ENCODE measurements at regions not wholly inside any gene's neighbourhood (a gene's known extent, or its start where the extent isn't known, plus 50 kb on each side); places are given as distances from the start of the nearest gene placed in this dataset.

DNA sequence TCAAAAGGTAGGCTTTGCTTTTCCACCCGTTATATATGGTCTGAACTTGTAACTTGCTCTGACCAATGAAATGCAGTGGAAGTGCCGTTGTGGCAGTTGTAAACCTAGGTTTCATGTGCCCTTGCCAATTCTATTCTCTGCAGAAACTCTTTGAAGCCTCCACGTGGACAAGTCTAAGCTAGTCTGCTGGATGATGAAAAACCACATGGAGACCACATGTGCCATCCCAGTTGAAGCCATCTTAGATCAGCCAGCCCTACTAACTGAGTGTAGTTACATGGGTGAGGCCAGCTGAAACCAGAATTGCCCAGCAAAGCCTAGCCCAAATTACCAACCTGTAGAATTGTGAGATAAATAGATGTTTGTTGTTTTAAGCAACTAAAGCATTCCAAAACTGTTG lies 183.7 kb upstream of the KCNH8 start:
- no peak for TF ChIP-seq POLR2AphosphoS5 (IDR thresholded peaks at IDR 0.05; ENCODE audit: insufficient read depth in 1 of 2, low read depth in 1 of 2)
- TF ChIP-seq, protein P1, sequence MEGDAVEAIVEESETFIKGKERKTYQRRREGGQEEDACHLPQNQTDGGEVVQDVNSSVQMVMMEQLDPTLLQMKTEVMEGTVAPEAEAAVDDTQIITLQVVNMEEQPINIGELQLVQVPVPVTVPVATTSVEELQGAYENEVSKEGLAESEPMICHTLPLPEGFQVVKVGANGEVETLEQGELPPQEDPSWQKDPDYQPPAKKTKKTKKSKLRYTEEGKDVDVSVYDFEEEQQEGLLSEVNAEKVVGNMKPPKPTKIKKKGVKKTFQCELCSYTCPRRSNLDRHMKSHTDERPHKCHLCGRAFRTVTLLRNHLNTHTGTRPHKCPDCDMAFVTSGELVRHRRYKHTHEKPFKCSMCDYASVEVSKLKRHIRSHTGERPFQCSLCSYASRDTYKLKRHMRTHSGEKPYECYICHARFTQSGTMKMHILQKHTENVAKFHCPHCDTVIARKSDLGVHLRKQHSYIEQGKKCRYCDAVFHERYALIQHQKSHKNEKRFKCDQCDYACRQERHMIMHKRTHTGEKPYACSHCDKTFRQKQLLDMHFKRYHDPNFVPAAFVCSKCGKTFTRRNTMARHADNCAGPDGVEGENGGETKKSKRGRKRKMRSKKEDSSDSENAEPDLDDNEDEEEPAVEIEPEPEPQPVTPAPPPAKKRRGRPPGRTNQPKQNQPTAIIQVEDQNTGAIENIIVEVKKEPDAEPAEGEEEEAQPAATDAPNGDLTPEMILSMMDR (IDR thresholded peaks at IDR 0.05): no peak
- TF ChIP-seq POLR2A (IDR thresholded peaks at IDR 0.05): no peak

Measured in vagina (tissue), 2 donors.